ENCODE measurements at regions not wholly inside any gene's neighbourhood (a gene's known extent, or its start where the extent isn't known, plus 50 kb on each side); places are given as distances from the start of the nearest gene placed in this dataset.

- TF ChIP-seq CHD7 (IDR thresholded peaks at IDR 0.05; ENCODE audit: insufficient replicate concordance, low read length) (no peak), SP4 (IDR thresholded peaks at IDR 0.05; ENCODE audit: low read length) (no peak)
Observed at GRCh38 chr1:99441299-99442095, 177.2 kb downstream of the PLPPR4 start (continued).
